ENCODE measurements at regions not wholly inside any gene's neighbourhood (a gene's known extent, or its start where the extent isn't known, plus 50 kb on each side); places are given as distances from the start of the nearest gene placed in this dataset.

DNA sequence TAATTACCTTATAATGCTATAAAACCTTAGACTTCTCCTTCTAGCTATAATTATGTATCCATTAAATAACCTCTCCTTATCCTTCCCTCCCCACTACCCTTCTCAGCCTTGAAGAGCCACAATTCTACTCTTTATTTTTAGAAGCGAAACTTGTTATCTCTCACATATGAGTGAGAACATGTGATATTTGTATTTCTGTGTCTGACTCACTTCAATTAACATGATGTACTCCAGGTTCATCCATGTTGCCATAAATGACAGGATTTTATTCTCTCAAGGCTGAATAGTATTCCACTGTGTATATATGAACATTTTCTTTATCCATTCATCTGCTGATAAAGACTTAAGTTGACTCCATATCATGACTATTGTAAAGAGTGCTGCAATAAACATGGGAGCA lies 485.6 kb downstream of the FLRT2 start:
- TF ChIP-seq, protein P1, sequence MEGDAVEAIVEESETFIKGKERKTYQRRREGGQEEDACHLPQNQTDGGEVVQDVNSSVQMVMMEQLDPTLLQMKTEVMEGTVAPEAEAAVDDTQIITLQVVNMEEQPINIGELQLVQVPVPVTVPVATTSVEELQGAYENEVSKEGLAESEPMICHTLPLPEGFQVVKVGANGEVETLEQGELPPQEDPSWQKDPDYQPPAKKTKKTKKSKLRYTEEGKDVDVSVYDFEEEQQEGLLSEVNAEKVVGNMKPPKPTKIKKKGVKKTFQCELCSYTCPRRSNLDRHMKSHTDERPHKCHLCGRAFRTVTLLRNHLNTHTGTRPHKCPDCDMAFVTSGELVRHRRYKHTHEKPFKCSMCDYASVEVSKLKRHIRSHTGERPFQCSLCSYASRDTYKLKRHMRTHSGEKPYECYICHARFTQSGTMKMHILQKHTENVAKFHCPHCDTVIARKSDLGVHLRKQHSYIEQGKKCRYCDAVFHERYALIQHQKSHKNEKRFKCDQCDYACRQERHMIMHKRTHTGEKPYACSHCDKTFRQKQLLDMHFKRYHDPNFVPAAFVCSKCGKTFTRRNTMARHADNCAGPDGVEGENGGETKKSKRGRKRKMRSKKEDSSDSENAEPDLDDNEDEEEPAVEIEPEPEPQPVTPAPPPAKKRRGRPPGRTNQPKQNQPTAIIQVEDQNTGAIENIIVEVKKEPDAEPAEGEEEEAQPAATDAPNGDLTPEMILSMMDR (IDR thresholded peaks at IDR 0.05), result no peak
- TF ChIP-seq POLR2A (IDR thresholded peaks at IDR 0.05), result no peak

All from right lobe of liver (tissue), 4 donors.